ENCODE measurements at regions not wholly inside any gene's neighbourhood (a gene's known extent, or its start where the extent isn't known, plus 50 kb on each side); places are given as distances from the start of the nearest gene placed in this dataset.

DNA sequence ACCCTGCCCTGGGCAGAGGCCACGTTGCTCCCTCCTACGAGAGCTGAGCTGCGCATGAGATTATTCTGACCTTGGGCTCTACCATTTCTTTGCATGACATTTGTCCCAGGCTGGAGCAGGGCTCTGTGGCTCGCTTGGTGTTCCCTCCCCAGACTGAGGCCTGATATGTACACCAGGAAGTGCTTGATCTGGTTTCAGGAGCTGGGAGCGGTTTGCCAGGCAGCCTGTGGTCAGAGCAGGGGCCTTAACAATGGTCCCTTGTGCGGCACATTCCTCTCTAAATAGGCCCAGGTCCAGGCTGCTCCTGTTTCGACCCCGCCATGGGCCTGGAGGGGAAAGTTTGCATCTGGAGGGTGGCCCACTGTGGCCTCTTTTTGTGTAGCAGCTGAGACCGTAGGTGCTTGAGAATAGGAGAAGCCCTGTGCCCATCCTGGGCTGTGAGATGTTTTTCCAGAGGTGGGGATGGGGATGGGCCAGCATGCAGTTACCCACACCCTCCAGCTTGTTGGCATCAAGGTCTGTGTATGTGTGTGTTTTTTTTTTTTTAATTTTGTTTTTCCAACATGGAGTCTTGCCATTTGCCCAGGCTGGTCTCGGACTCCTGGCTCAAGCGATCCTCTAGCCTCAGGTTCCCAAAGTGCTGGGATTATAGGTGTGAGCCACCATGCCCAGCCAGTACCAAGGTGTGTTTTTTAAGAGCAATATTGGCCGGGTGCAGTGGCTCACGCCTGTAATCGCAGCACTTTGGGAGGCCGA, 253.9 kb downstream of the SEC14L1 start:
- DNase-seq (ENCODE audit: insufficient read length, low spot score, missing footprints), result peak; percentile 84
- Histone ChIP-seq H3K36me3 (ENCODE audit: insufficient read depth, low read length) (peaks cover 20% of the 10 kb centered on the region), H2AFZ (ENCODE audit: low read length) (no peak overlapping the region), H3K79me2 (ENCODE audit: insufficient read depth, low read length) (peaks cover 91% of the 10 kb centered on the region), H3K4me2 (ENCODE audit: insufficient read depth, low read length) (no peak overlapping the region), H3K4me3 (ENCODE audit: insufficient read depth, low read length) (no peak overlapping the region), H3K9me3 (ENCODE audit: low read depth, low read length) (no peaks in the 10 kb centered on the region), H3K27me3 (ENCODE audit: insufficient read depth, low read length) (no peaks in the 10 kb centered on the region), H4K20me1 (ENCODE audit: insufficient read depth, low read length) (peaks cover 25% of the 10 kb centered on the region), H3K4me1 (ENCODE audit: insufficient read depth, low read length) (peaks cover 64% of the 10 kb centered on the region), H3K27ac (ENCODE audit: low read depth, low read length) (peak overlapping the region; percentile 91)
- TF ChIP-seq, protein P1, sequence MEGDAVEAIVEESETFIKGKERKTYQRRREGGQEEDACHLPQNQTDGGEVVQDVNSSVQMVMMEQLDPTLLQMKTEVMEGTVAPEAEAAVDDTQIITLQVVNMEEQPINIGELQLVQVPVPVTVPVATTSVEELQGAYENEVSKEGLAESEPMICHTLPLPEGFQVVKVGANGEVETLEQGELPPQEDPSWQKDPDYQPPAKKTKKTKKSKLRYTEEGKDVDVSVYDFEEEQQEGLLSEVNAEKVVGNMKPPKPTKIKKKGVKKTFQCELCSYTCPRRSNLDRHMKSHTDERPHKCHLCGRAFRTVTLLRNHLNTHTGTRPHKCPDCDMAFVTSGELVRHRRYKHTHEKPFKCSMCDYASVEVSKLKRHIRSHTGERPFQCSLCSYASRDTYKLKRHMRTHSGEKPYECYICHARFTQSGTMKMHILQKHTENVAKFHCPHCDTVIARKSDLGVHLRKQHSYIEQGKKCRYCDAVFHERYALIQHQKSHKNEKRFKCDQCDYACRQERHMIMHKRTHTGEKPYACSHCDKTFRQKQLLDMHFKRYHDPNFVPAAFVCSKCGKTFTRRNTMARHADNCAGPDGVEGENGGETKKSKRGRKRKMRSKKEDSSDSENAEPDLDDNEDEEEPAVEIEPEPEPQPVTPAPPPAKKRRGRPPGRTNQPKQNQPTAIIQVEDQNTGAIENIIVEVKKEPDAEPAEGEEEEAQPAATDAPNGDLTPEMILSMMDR (IDR thresholded peaks at IDR 0.05; ENCODE audit: extremely low read depth, low read depth, low read length), result no peak

DNA sequence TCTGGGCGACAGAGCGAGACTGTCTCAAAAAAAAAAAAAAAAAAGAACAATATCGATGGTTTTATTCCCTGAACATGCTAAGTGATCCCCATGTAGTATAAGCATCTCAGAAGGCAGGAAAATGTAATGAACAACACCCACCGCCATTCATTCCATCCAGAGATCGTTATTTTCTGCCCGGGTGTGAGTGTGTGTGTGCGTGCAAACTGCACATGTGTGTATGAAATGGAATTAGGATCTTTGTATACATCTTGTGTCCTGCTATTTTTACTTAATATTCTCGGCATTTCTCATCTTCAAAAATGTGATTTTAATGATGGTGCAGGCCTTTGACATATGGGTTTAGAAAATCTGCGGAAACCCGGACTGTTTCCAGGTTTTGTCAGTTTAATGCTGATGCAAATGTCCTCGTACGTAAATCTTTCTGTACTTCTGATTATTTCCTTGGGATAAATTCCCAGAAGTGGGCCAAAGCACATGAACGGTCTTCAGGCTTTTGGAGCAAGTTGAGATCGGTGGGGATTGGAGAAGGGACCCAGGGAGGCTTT, 254.8 kb downstream of the SEC14L1 start:
- peak overlapping the region; percentile 92 for H3K27ac ChIP-seq (ENCODE audit: low read depth, low read length)
- H3K4me1 ChIP-seq (ENCODE audit: insufficient read depth, low read length), result peaks cover 71% of the 10 kb centered on the region
- peaks cover 94% of the 10 kb centered on the region for H3K79me2 ChIP-seq (ENCODE audit: insufficient read depth, low read length)
- DNase-seq (ENCODE audit: insufficient read length, low spot score, missing footprints), result no peak
- TF ChIP-seq, protein P1 (IDR thresholded peaks at IDR 0.05; ENCODE audit: extremely low read depth, low read depth, low read length), result no peak
- peaks cover 30% of the 10 kb centered on the region for H4K20me1 ChIP-seq (ENCODE audit: insufficient read depth, low read length)
- H2AFZ ChIP-seq (ENCODE audit: low read length), result no peak overlapping the region
- H3K4me2 ChIP-seq (ENCODE audit: insufficient read depth, low read length), result no peak overlapping the region
- peaks cover 21% of the 10 kb centered on the region for H3K36me3 ChIP-seq (ENCODE audit: insufficient read depth, low read length)
- no peak overlapping the region for H3K4me3 ChIP-seq (ENCODE audit: insufficient read depth, low read length)
- H3K9me3 ChIP-seq (ENCODE audit: low read depth, low read length), result no peaks in the 10 kb centered on the region
- no peaks in the 10 kb centered on the region for H3K27me3 ChIP-seq (ENCODE audit: insufficient read depth, low read length)

DNA sequence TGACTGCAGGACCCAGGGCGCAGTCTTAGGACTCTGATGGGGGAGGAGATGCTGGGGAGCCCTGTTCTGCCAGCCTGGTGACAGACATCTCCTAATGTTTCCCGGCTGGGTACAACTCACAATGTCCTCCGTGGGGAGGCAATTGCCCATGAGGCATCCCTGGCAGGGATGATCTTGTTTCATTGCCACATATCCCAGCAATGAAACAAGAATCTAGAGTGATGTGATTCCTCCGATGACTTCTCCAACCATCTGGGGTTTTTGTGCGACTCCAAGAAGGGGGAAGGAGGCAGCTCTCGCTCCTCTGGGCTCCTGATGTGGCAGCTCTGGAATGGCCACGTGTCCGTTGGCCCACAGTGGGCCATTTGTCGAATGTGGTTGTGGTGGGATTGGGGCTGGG, 255.8 kb downstream of the SEC14L1 start:
- H4K20me1 ChIP-seq (ENCODE audit: insufficient read depth, low read length), result peaks cover 36% of the 10 kb centered on the region
- peaks cover 67% of the 10 kb centered on the region for H3K4me1 ChIP-seq (ENCODE audit: insufficient read depth, low read length)
- H2AFZ ChIP-seq (ENCODE audit: low read length), result no peak overlapping the region
- peaks cover 16% of the 10 kb centered on the region for H3K36me3 ChIP-seq (ENCODE audit: insufficient read depth, low read length)
- peak overlapping the region; percentile 92 for H3K27ac ChIP-seq (ENCODE audit: low read depth, low read length)
- TF ChIP-seq, protein P1 (IDR thresholded peaks at IDR 0.05; ENCODE audit: extremely low read depth, low read depth, low read length), result no peak
- H3K4me3 ChIP-seq (ENCODE audit: insufficient read depth, low read length), result no peak overlapping the region
- no peak overlapping the region for H3K4me2 ChIP-seq (ENCODE audit: insufficient read depth, low read length)
- H3K9me3 ChIP-seq (ENCODE audit: low read depth, low read length), result no peaks in the 10 kb centered on the region
- peaks cover 95% of the 10 kb centered on the region for H3K79me2 ChIP-seq (ENCODE audit: insufficient read depth, low read length)
- peak; percentile 95 for DNase-seq (ENCODE audit: insufficient read length, low spot score, missing footprints)
- H3K27me3 ChIP-seq (ENCODE audit: insufficient read depth, low read length), result no peaks in the 10 kb centered on the region

DNA sequence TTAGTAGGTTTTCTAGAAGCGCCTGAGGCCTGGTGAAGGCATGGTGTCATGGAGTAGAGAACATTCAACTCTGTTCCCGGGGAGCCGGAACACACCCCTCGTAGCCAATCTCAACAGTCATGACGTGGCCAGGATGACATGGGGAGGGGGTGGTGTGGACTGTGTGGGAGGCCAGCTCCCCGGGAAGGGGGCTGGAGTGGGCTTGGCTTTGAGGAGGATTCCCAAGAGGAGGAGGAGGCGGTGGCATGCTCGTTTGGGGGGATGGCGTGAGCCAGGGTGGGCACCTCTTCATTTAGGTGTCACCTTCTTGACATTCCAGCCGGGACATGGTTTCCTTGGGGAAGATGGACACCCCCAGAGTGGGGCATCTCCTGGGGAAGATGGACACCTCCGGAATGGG, 257.5 kb downstream of the SEC14L1 start:
- H3K9me3 ChIP-seq (ENCODE audit: low read depth, low read length), result no peaks in the 10 kb centered on the region
- no peak overlapping the region for H2AFZ ChIP-seq (ENCODE audit: low read length)
- H4K20me1 ChIP-seq (ENCODE audit: insufficient read depth, low read length), result peaks cover 45% of the 10 kb centered on the region
- TF ChIP-seq, protein P1 (IDR thresholded peaks at IDR 0.05; ENCODE audit: extremely low read depth, low read depth, low read length), result no peak
- peak; percentile 84 for DNase-seq (ENCODE audit: insufficient read length, low spot score, missing footprints)
- H3K4me3 ChIP-seq (ENCODE audit: insufficient read depth, low read length), result no peak overlapping the region
- peaks cover 31% of the 10 kb centered on the region for H3K36me3 ChIP-seq (ENCODE audit: insufficient read depth, low read length)
- H3K4me1 ChIP-seq (ENCODE audit: insufficient read depth, low read length), result peaks cover 52% of the 10 kb centered on the region
- H3K27ac ChIP-seq (ENCODE audit: low read depth, low read length), result peak overlapping the region; percentile 46
- no peaks in the 10 kb centered on the region for H3K27me3 ChIP-seq (ENCODE audit: insufficient read depth, low read length)
- peaks cover 100% of the 10 kb centered on the region for H3K79me2 ChIP-seq (ENCODE audit: insufficient read depth, low read length)
- H3K4me2 ChIP-seq (ENCODE audit: insufficient read depth, low read length), result no peak overlapping the region
